MCF 10A (cell line): ENCODE measurements at regions not wholly inside any gene's neighbourhood (a gene's known extent, or its start where the extent isn't known, plus 50 kb on each side); places are given as distances from the start of the nearest gene placed in this dataset.

ENCODE experiments used
- BruUV-seq: library from RNA; stranded (reverse); fragments of 400-500 nt; replicated peaks from 2 replicates; lab custom pipeline; 2021; lab: Mats Ljungman, UMichigan
- CTCF ChIA-PET: fragments of 300-600 bp; sonication (Branson Sonifier 250); formaldehyde crosslinking; extraction: SDS; loops from one replicate; lab custom pipeline; 2021; ENCODE audit warnings: antibody characterized with exemption, inconsistent platforms; lab: Yijun Ruan, JAX
- POLR2A ChIA-PET: fragments of 300-600, 350-650 bp; sonication (Branson Sonifier 250); formaldehyde crosslinking; extraction: SDS; loops from one replicate; lab custom pipeline; 2020; ENCODE audit warnings: antibody characterized with exemption, inconsistent platforms; lab: Yijun Ruan, JAX
- DNase-seq: peaks from one replicate; pipeline ENCODE4 v3.0.0-alpha.2; 2018; ENCODE audit not compliant: unreplicated experiment
- H3K27ac Mint-ChIP-seq: one replicate; pipeline ENCODE4 v1.8.0; 2022; ENCODE audit warnings: mild to moderate bottlenecking, low read depth, mixed read lengths; ENCODE audit not compliant: unreplicated experiment
- H3K27me3 Mint-ChIP-seq: one replicate; pipeline ENCODE4 v1.8.0; 2022; ENCODE audit warnings: mixed read lengths; ENCODE audit not compliant: insufficient read depth, unreplicated experiment
- H3K36me3 Mint-ChIP-seq: one replicate; pipeline ENCODE4 v1.8.0; 2022; ENCODE audit warnings: mild to moderate bottlenecking, moderate library complexity, mixed read lengths; ENCODE audit not compliant: insufficient read depth, unreplicated experiment
- H3K4me1 Mint-ChIP-seq: one replicate; pipeline ENCODE4 v1.8.0; 2022; ENCODE audit warnings: mixed read lengths; ENCODE audit not compliant: insufficient read depth, unreplicated experiment
- H3K4me3 Mint-ChIP-seq: one replicate; pipeline ENCODE4 v1.8.0; 2022; ENCODE audit warnings: mild to moderate bottlenecking, moderate library complexity, mixed read lengths; ENCODE audit not compliant: unreplicated experiment
- H3K9me3 Mint-ChIP-seq: one replicate; pipeline ENCODE4 v1.8.0; 2022; ENCODE audit warnings: mixed read lengths; ENCODE audit not compliant: unreplicated experiment
- intact Hi-C: fragments of 100-400 bp; cut with micrococcal nuclease; formaldehyde crosslinking; loops from 2 replicates; pipeline ENCODE4 v1.14.1; 2022
- TF ChIP-seq, protein P1 (sequence below): fragments of 200-600 bp; IDR thresholded peaks from one replicate; pipeline ENCODE4 v1.8.0; 2022; ENCODE audit warnings: antibody characterized with exemption, mild to moderate bottlenecking; ENCODE audit not compliant: unreplicated experiment

DNA sequence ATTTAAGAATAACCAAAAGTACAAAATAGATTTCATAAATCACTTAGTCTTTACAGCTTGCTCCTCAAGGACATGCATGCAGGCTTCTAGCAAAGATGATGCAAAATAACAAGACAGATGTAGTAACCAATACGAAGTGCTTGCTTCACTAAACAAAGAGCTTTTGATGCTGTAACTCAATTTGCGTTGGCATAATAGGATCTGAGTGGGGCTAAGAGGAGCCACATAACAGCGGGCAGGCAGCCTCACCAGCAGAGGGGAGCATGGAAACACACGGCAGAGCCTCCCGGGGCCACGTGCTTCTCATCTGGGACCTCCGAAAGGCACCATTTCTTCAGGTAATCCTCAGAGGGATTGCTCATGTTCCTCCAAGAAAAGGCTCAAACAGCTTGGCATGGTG, 139.7 kb downstream of the C5orf15 start:
- POLR2A ChIA-PET: no interaction called here
- Mint-ChIP-seq H3K4me1 (no peaks in the 10 kb centered on the region), H3K27me3 (peaks cover 9% of the 10 kb centered on the region), H3K4me3 (no peak overlapping the region), H3K9me3 (no peaks in the 10 kb centered on the region), H3K36me3 (no peaks in the 10 kb centered on the region), H3K27ac (no peak overlapping the region)
- TF ChIP-seq, protein P1, sequence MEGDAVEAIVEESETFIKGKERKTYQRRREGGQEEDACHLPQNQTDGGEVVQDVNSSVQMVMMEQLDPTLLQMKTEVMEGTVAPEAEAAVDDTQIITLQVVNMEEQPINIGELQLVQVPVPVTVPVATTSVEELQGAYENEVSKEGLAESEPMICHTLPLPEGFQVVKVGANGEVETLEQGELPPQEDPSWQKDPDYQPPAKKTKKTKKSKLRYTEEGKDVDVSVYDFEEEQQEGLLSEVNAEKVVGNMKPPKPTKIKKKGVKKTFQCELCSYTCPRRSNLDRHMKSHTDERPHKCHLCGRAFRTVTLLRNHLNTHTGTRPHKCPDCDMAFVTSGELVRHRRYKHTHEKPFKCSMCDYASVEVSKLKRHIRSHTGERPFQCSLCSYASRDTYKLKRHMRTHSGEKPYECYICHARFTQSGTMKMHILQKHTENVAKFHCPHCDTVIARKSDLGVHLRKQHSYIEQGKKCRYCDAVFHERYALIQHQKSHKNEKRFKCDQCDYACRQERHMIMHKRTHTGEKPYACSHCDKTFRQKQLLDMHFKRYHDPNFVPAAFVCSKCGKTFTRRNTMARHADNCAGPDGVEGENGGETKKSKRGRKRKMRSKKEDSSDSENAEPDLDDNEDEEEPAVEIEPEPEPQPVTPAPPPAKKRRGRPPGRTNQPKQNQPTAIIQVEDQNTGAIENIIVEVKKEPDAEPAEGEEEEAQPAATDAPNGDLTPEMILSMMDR: no peak
- CTCF ChIA-PET: interaction anchor here (0.6 kb wide), 2 partner anchors 126 to 343 kb away, joined by 3 read pairs; no protein-coding TSS in a partner anchor
- DNase-seq: no peak
- intact Hi-C loops: no loop called here
- BruUV-seq: no TSS peak

DNA sequence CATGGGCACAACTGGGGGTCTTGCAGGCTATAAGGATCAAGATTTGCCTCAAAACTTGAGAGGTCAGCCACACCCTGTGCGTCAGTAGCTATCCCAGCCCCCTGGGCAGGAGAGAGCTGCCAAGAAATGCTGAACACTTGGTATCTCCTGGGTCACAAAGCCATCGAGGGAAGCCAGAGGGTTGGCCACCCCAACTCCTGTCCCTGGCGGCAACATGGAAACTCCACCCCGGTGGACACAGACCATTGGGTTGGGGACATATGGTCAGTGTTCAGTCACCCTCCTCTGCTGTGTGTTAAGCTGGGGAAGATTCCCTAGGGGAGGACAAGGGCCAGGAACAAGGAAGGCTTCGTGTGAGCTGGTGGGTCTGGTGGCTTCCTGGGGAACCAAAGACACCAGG, 140.6 kb downstream of the C5orf15 start:
- no peak overlapping the region for H3K27ac Mint-ChIP-seq
- BruUV-seq: no TSS peak
- no peaks in the 10 kb centered on the region for H3K9me3 Mint-ChIP-seq
- H3K36me3 Mint-ChIP-seq: no peaks in the 10 kb centered on the region
- H3K4me3 Mint-ChIP-seq: no peak overlapping the region
- DNase-seq: no peak
- H3K27me3 Mint-ChIP-seq: peaks cover 7% of the 10 kb centered on the region
- intact Hi-C loops: no loop called here
- no peaks in the 10 kb centered on the region for H3K4me1 Mint-ChIP-seq
- POLR2A ChIA-PET: no interaction called here
- CTCF ChIA-PET: interaction anchor here (0.6 to 1.2 kb wide), 2 partner anchors 404 to 1720 kb away, joined by 3 read pairs; no protein-coding TSS in a partner anchor
- TF ChIP-seq, protein P1: no peak

DNA sequence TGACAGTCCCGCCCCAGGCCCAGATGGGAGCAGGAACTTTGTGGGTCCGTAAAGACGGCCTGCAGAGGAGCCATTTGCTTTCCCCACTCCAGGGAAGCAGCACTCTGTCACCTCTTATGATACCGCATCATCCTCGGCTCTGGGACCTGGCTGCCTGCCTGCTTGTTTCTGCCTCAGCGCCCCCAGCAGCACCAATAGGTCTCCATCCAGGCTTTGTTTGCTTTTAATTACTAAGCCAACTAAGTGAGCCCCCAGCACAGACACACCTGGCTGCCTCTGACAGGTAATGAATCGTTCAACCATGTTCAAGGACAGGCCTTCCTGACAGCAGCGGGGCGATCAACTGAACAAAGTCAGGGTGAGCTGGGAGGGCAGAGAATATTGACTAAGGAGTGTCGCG, 141.4 kb downstream of the C5orf15 start:
- Mint-ChIP-seq H3K36me3 (no peaks in the 10 kb centered on the region), H3K9me3 (no peaks in the 10 kb centered on the region), H3K4me1 (no peaks in the 10 kb centered on the region), H3K27ac (no peak overlapping the region), H3K27me3 (peaks cover 15% of the 10 kb centered on the region), H3K4me3 (no peak overlapping the region)
- POLR2A ChIA-PET: no interaction called here
- CTCF ChIA-PET: interaction anchor here (0.6 kb wide), 1 partner anchor 1721 kb away, joined by 3 read pairs; no protein-coding TSS in a partner anchor
- TF ChIP-seq, protein P1: no peak
- no TSS peak for BruUV-seq
- no peak for DNase-seq
- intact Hi-C loops: no loop called here

DNA sequence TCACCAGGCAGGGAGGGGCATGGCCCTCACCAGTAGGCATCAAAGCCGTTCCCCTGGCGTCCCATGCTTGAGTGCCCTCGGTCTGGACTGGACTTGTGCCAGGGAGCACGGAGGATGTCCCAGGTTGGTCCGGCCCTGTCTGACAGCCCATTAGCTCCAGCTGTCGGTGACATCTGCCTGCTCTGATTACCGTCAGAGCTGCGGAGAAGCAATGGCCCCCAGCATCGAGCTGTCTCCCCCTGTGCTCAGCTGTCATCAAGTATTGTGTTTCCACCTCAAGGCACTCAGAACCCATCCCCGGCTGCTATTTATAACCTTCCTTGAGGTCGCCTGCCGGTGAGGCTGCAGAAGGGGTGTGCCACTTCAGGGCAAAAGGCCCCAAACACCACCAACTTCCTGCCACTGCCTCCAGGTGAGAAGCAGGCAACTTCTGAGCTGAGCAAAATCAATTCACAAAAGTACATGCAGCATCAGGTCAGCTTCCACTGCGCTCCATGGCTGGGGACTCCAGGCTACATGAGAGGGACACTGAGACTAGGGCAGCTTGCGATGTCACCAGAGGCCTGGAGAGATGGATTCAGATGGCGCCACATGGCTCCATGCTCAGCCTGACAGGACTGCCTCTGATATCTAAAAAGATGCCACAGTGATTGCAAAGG, 142.7 kb downstream of the C5orf15 start:
- ChIA-PET CTCF (no interaction called here), POLR2A (no interaction called here)
- DNase-seq: no peak
- no TSS peak for BruUV-seq
- Mint-ChIP-seq H3K27ac (no peak overlapping the region), H3K36me3 (no peaks in the 10 kb centered on the region), H3K27me3 (peaks cover 27% of the 10 kb centered on the region), H3K9me3 (no peaks in the 10 kb centered on the region), H3K4me3 (no peak overlapping the region), H3K4me1 (peaks cover 7% of the 10 kb centered on the region)
- TF ChIP-seq, protein P1: no peak
- intact Hi-C loops: no loop called here
